K562 (cell line): ENCODE measurements at regions not wholly inside any gene's neighbourhood (a gene's known extent, or its start where the extent isn't known, plus 50 kb on each side); places are given as distances from the start of the nearest gene placed in this dataset.

Experiments
- ATAC-seq: fragments of 200-7000 bp; cut with Tn5 transposase; 3 replicates; pipeline ENCODE4 v1.9.1; 2020; ENCODE audit warnings: moderate library complexity
- BruUV-seq: library from RNA; stranded (reverse); fragments of 400-500 nt; replicated peaks from 2 replicates; lab custom pipeline; 2021; lab: Mats Ljungman, UMichigan
- CTCF ChIA-PET: fragments of 300-600 bp; formaldehyde crosslinking; extraction: SDS; loops from one replicate; lab custom pipeline; 2021; ENCODE audit warnings: low intra/inter-chr PET ratio; lab: Yijun Ruan, JAX
- POLR2A ChIA-PET: fragments of 300-600, 350-650 bp; sonication (Branson Sonifier 250); formaldehyde crosslinking; extraction: SDS; loops from one replicate; lab custom pipeline; 2021; ENCODE audit warnings: antibody characterized with exemption, inconsistent platforms; lab: Yijun Ruan, JAX
- DNase-seq, 4 experiments: peaks; one replicate each; pipeline versions ENCODE4 v3.0.0 to v3.0.0-alpha.2; 2011 to 2018; ENCODE audit warnings: low spot score in 3 of 4, mixed read lengths in 3 of 4; ENCODE audit errors: extremely low read depth in 1 of 4
- FAIRE-seq: peaks from 2 replicates; lab custom pipeline; 2011; peaks lifted over from hg19 to GRCh38; lab: Jason Lieb, UNC
- H2AFZ ChIP-seq: 2 replicates; pipeline ENCODE4 v1.6.0; 2011; ENCODE audit warnings: low read depth, low read length, control low read depth, inconsistent platforms
- H3K27ac ChIP-seq: fragments of 200-600 bp; 3 replicates; pipeline ENCODE4 v1.8.0; 2011; ENCODE audit warnings: low read depth, mild to moderate bottlenecking, control low read depth, inconsistent platforms, low read length, moderate library complexity, mixed read lengths; ENCODE audit errors: extremely low read depth
- H3K27me3 ChIP-seq, 2 experiments: fragments of 300-600 bp in 1 of 2; 2 replicates in 1 of 2; 3 replicates in 1 of 2; pipeline versions ENCODE4 v1.6.0 to v1.8.0; 2011; ENCODE audit warnings: inconsistent platforms in 2 of 2, low read length in 2 of 2, mild to moderate bottlenecking in 1 of 2, mixed read lengths in 1 of 2, moderate library complexity in 1 of 2; ENCODE audit not compliant: control insufficient read depth in 2 of 2, insufficient read depth in 2 of 2
- H3K36me3 ChIP-seq: fragments of 300-600 bp; 3 replicates; pipeline ENCODE4 v1.8.0; 2011; ENCODE audit warnings: mild to moderate bottlenecking, low read length, inconsistent platforms; ENCODE audit not compliant: control insufficient read depth, insufficient read depth
- H3K4me1 ChIP-seq, 2 experiments: fragments of 200-600 bp in 1 of 2; replicated peaks in 1 of 2; 2 replicates in 1 of 2; 3 replicates in 1 of 2; pipeline versions ENCODE4 v1.5.1 to v1.8.0; 2011; ENCODE audit warnings: inconsistent platforms in 2 of 2, low read length in 2 of 2, mild to moderate bottlenecking in 1 of 2, mixed read lengths in 1 of 2, moderate library complexity in 1 of 2; ENCODE audit not compliant: control insufficient read depth in 2 of 2, insufficient read depth in 2 of 2
- H3K4me2 ChIP-seq: 2 replicates; pipeline ENCODE4 v1.6.1; 2011; ENCODE audit warnings: low read length, control low read depth, inconsistent platforms, mixed read lengths; ENCODE audit not compliant: insufficient read depth
- H3K4me3 ChIP-seq: fragments of 200-600 bp; sonication (generic), shearing (Covaris generic); 2 replicates; pipeline ENCODE4 v1.5.1; 2016; ENCODE audit warnings: control low read depth, inconsistent platforms
- H3K79me2 ChIP-seq: fragments of 200-600 bp; 3 replicates; pipeline ENCODE4 v1.8.0; 2011; ENCODE audit warnings: low read length, inconsistent platforms; ENCODE audit not compliant: control insufficient read depth, insufficient read depth
- H3K9ac ChIP-seq, 2 experiments: 2 replicates each; pipeline versions ENCODE4 v1.6.0 to v1.6.1; 2011; ENCODE audit warnings: low read depth in 2 of 2, low read length in 2 of 2, control low read depth in 1 of 2, inconsistent platforms in 1 of 2, mild to moderate bottlenecking in 1 of 2, mixed read lengths in 1 of 2; ENCODE audit not compliant: insufficient read depth in 1 of 2
- H3K9me1 ChIP-seq: one replicate; pipeline ENCODE4 v1.6.0; 2011; ENCODE audit warnings: inconsistent platforms, mild to moderate bottlenecking, low read length, moderate library complexity; ENCODE audit not compliant: control insufficient read depth, insufficient read depth
- H3K9me3 ChIP-seq: replicated peaks from 2 replicates; pipeline ENCODE4 v1.5.1; 2011; ENCODE audit warnings: low read depth, low read length, inconsistent platforms; ENCODE audit not compliant: control insufficient read depth, insufficient read depth
- H4K20me1 ChIP-seq: replicated peaks from 2 replicates; pipeline ENCODE4 v1.6.1; 2011; ENCODE audit warnings: low read length, inconsistent platforms, mixed read lengths; ENCODE audit not compliant: control insufficient read depth, insufficient read depth
- ATF3 ChIP-seq, 2 experiments: fragments of 450-650 bp in 1 of 2; sonication (generic) in 1 of 2; formaldehyde crosslinking in 1 of 2; IDR thresholded peaks in 1 of 2; conservative IDR thresholded peaks in 1 of 2; 2 replicates each; pipeline versions ENCODE4 v1.6.1 to v1.8.1; 2016 to 2023; ENCODE audit warnings: mild to moderate bottlenecking in 2 of 2, moderate library complexity in 2 of 2, inconsistent platforms in 1 of 2, missing genetic modification reagents in 1 of 2
- E2F3 ChIP-seq: fragments of 250-450 bp; sonication (Bioruptor Pico); IDR thresholded peaks from 2 replicates; pipeline ENCODE4 v1.4.0; 2020; ENCODE audit warnings: mild to moderate bottlenecking
- HMBOX1 ChIP-seq: sonication (generic); IDR thresholded peaks from 2 replicates; pipeline ENCODE4 v1.6.1; 2016
- HMGN3 ChIP-seq: IDR thresholded peaks from 2 replicates; pipeline ENCODE4 v1.6.1; 2011; ENCODE audit warnings: borderline replicate concordance, low read depth, mild to moderate bottlenecking, mixed read lengths, low read length; ENCODE audit not compliant: insufficient read length; ENCODE audit errors: extremely low read depth
- KLF6 ChIP-seq: fragments of 250-450 bp; sonication (Bioruptor Pico); IDR thresholded peaks from 2 replicates; pipeline ENCODE4 v1.4.0; 2020; ENCODE audit warnings: mild to moderate bottlenecking, moderate library complexity, borderline replicate concordance
- POLR3A ChIP-seq: IDR thresholded peaks from 2 replicates; pipeline ENCODE4 v1.6.1; 2011; ENCODE audit warnings: borderline replicate concordance, mild to moderate bottlenecking, moderate library complexity; ENCODE audit not compliant: insufficient read length, insufficient read depth; ENCODE audit errors: extremely low read depth
- RUNX1 ChIP-seq: sonication (generic); IDR thresholded peaks from 2 replicates; pipeline ENCODE4 v1.6.1; 2016; ENCODE audit warnings: antibody characterized with exemption, low read depth
- SAFB ChIP-seq: fragments of 200-400 bp; formaldehyde crosslinking; IDR thresholded peaks from 2 replicates; pipeline ENCODE4 v1.6.1; 2017; ENCODE audit warnings: low read depth, low read length, borderline replicate concordance
- TEAD4 ChIP-seq, 2 experiments: sonication (generic) in 1 of 2; formaldehyde crosslinking in 1 of 2; IDR thresholded peaks; 2 replicates each; pipeline versions ENCODE4 v1.6.1 to v1.8.0; 2012 to 2022; ENCODE audit warnings: borderline replicate concordance in 1 of 2, inconsistent platforms in 1 of 2, low read length in 1 of 2, mild to moderate bottlenecking in 1 of 2, missing genetic modification reagents in 1 of 2
- TRIM28 ChIP-seq: fragments of 450-650 bp; IDR thresholded peaks from 2 replicates; pipeline ENCODE4 v1.6.1; 2017
- USF1 ChIP-seq: sonication (generic); formaldehyde crosslinking; IDR thresholded peaks from 2 replicates; pipeline ENCODE4 v1.9.0; 2022; ENCODE audit warnings: mild to moderate bottlenecking, missing genetic modification reagents
- ZBTB17 ChIP-seq: fragments of 450-650 bp; formaldehyde crosslinking; IDR thresholded peaks from 2 replicates; pipeline ENCODE4 v1.4.0; 2020; ENCODE audit warnings: mild to moderate bottlenecking
- ZEB2 ChIP-seq: fragments of 450-650 bp; IDR thresholded peaks from 2 replicates; pipeline ENCODE4 v1.6.1; 2016
- ZKSCAN3 ChIP-seq: fragments of 250-450 bp; sonication (Bioruptor Pico); IDR thresholded peaks from 2 replicates; pipeline ENCODE4 v1.4.0; 2020
- ZNF316 ChIP-seq: fragments of 450-650 bp; IDR thresholded peaks from 2 replicates; pipeline ENCODE4 v1.6.1; 2016
- ZNF431 ChIP-seq: sonication (generic); formaldehyde crosslinking; IDR thresholded peaks from 2 replicates; pipeline ENCODE4 v1.8.0; 2022; ENCODE audit warnings: mild to moderate bottlenecking, missing genetic modification reagents
- ZNF584 ChIP-seq: fragments of 200-800 bp; sonication (Bioruptor generic); IDR thresholded peaks from 2 replicates; pipeline ENCODE4 v1.6.1; 2016; ENCODE audit warnings: low read depth, mild to moderate bottlenecking, missing genetic modification characterization, missing compliant biosample characterization
- WGBS: fragments of 100-300 bp; shearing (Covaris generic); methylation state at CpG from one replicate; pipeline ENCODE4 v1.1.6; 2016; ENCODE audit warnings: low coverage, mixed read lengths; ENCODE audit not compliant: insufficient coverage; ENCODE audit errors: missing lambda C conversion rate; 5-methylcytosine and 5-hydroxymethylcytosine counted together
- in situ Hi-C: fragments of 300-500 bp; cut with MboI; formaldehyde crosslinking; loops from 4 replicates; pipeline ENCODE4 v1.15.0; 2018; ENCODE audit warnings: inconsistent platforms, mixed read lengths
- intact Hi-C: fragments of 100-400 bp; cut with micrococcal nuclease; formaldehyde crosslinking; loops from 2 replicates; pipeline ENCODE4 v1.14.2; 2022
- TF ChIP-seq, protein P1 (sequence below): sonication (generic); formaldehyde crosslinking; IDR thresholded peaks from 2 replicates; pipeline ENCODE4 v1.8.0; 2022; ENCODE audit warnings: mild to moderate bottlenecking, missing genetic modification reagents

- TF ChIP-seq ATF3 (IDR thresholded peaks at IDR 0.05) (no peak), ATF3 (CRISPR knock-in tag; conservative IDR thresholded peaks at IDR 0.05) (no peak), ZEB2 (no peak), E2F3 (no peak), TRIM28 (no peak)
- TF ChIP-seq, protein P1, sequence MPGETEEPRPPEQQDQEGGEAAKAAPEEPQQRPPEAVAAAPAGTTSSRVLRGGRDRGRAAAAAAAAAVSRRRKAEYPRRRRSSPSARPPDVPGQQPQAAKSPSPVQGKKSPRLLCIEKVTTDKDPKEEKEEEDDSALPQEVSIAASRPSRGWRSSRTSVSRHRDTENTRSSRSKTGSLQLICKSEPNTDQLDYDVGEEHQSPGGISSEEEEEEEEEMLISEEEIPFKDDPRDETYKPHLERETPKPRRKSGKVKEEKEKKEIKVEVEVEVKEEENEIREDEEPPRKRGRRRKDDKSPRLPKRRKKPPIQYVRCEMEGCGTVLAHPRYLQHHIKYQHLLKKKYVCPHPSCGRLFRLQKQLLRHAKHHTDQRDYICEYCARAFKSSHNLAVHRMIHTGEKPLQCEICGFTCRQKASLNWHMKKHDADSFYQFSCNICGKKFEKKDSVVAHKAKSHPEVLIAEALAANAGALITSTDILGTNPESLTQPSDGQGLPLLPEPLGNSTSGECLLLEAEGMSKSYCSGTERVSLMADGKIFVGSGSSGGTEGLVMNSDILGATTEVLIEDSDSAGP (CRISPR knock-in tag): no peak
Observed at GRCh38 chr5:9953691-9954090, 296.0 kb downstream of the ATPSCKMT start (continued).

GRCh38 chr5:9951865-9952516 lies 297.7 kb downstream of the ATPSCKMT start:
- in situ Hi-C loops: no loop called here
- H3K9me1 ChIP-seq: no peaks in the 10 kb centered on the region
- DNase-seq: no peak
- WGBS: under 1% methylated on average over 6 of the region's 6 CpGs
- no peak for ATAC-seq
- no peaks in the 10 kb centered on the region for H3K4me1 ChIP-seq
- H4K20me1 ChIP-seq: no peaks in the 10 kb centered on the region; the same call in 1 of the 2 replicates
- peaks cover 0 to 3% of the 10 kb centered on the region in 2 experiments; a peak in 1 of 5 replicates for H3K27me3 ChIP-seq
- H2AFZ ChIP-seq: no peak overlapping the region
- ChIA-PET POLR2A (interaction anchor here (0.7 kb wide), 1 partner anchor 158 kb away, joined by 4 read pairs; no protein-coding TSS in a partner anchor), CTCF (no interaction called here)
- H3K4me2 ChIP-seq: no peak overlapping the region
- H3K79me2 ChIP-seq: no peaks in the 10 kb centered on the region
- no peak overlapping the region for H3K27ac ChIP-seq
- BruUV-seq: no TSS peak
- intact Hi-C loops: no loop called here
- H3K9me3 ChIP-seq: no peaks in the 10 kb centered on the region
- no peak for FAIRE-seq
- H3K36me3 ChIP-seq: no peaks in the 10 kb centered on the region
- no peak overlapping the region for H3K9ac ChIP-seq
- no peak overlapping the region for H3K4me3 ChIP-seq
- TF ChIP-seq ZKSCAN3 (CRISPR knock-in tag): no peak
- no peak for TF ChIP-seq POLR3A
- no peak for TF ChIP-seq ZBTB17
- TF ChIP-seq ZNF431 (CRISPR knock-in tag): no peak
- TF ChIP-seq RUNX1: no peak
- TF ChIP-seq ZNF584 (CRISPR knock-in tag): no peak
- TF ChIP-seq TEAD4 (IDR thresholded peaks at IDR 0.05; ENCODE audit: low read length): no peak
- no peak for TF ChIP-seq TEAD4 (CRISPR knock-in tag; IDR thresholded peaks at IDR 0.05; ENCODE audit: borderline replicate concordance)
- TF ChIP-seq HMBOX1: no peak
- TF ChIP-seq KLF6 (CRISPR knock-in tag): no peak
- TF ChIP-seq SAFB: no peak
- no peak for TF ChIP-seq HMGN3
- TF ChIP-seq ZNF316: no peak
- TF ChIP-seq USF1 (CRISPR knock-in tag): no peak
